ENCODE measurements at regions not wholly inside any gene's neighbourhood (a gene's known extent, or its start where the extent isn't known, plus 50 kb on each side); places are given as distances from the start of the nearest gene placed in this dataset.
"Not testable (repeated sequence)": the region's sequence is repeated elsewhere in the genome, so short reads cannot be mapped to it uniquely, and the experiment has no call there.

DNA sequence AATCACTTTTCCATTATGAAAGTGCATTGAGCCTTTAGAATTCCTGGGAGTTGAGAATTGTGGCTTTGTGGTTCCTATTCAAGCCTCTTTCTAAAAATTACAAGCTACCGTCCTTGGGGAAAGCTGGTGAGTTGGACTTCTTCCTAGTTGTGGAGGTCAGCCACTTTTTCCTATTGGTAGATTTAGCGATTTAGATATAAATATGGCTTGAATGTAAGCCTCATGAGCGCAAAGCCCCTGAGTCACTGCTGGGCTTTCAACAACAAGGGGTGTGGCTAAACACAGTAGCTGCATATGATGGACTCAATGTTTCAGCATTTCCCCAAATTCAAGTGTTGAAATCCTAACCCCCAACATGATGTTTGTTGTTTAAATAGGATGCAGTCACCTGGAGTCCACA, 150.0 kb upstream of the IGFBP3 start:
- peak; percentile 83 for DNase-seq (ENCODE audit: low read depth)

GRCh38 chr7:46068159-46068558, 147.1 kb upstream of the IGFBP3 start:
- no peak for DNase-seq (ENCODE audit: low read depth)

DNA sequence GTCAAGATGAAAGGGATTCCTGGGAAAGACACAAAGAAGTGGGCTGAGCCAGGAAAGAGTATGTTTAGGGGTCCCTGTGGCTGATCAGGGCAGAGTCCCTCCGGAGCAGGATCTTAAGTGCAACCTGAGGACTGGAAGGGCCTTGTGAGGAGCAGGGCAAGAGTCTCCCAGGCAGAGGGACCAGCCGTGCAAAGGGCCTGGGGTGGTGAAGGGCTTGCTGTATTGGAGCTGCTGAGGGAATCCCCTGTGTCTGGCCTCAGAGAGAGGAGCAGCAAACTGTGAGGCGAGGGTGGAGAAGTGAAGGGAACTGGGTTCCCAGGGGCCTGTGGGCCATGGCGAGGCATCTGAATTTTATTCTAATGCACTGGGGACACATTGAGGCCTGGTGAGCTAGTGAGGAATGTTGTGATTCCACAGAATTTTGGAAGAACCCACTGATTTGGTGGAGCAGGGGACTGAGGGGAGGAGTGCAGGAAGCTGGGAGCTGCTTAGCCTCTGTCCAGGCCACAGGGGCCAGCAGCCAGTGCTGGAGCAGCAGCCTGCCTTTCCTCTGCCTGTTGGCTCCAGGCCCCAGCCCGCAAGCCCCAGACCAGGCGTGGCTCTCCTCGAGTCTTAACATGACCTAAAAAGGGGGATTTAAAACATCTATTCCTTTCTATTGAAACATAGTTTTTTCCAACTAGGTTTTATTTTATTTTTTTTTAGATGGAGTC, 138.4 kb upstream of the IGFBP3 start:
- DNase-seq (ENCODE audit: low read depth) = peak; percentile 81

DNA sequence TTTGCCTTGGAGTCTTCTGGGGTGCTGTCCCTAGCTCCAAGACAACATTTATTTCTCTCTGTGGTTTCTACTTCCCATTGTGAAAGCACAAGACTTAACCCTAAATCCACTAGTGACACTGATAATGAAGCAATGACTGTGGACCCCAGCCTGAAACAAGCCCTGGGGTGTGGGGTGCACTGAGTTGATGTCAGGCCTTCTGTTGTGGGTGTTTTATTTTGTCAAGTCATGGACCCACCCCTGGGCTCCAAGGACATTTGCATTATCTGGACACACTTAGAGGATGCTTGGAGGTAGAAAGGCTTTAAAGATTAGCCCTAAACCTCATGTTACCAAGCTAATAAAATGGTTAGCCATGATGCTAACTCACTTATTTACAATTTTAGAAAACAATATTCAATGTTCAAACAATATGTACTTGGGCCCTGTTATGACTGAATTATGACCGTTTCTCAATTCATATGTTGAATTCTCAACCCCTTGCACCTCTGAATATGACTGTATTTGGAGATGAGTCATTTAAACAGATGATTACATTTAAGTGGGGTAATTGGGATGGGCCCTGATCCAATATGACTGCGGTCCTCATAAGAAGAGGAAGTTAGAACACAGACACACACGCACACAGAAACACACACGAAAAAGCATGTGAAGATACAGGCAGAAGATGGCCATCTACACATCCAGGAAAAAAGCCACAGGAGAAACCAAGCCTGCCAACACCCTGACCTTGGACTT, 137.2 kb upstream of the IGFBP3 start:
- no peak for DNase-seq (ENCODE audit: low read depth)

GRCh38 chr7:46054915-46055314, 133.8 kb upstream of the IGFBP3 start:
- DNase-seq (ENCODE audit: low read depth) = no peak

- no peak for DNase-seq (ENCODE audit: low read depth)
Measured at GRCh38 chr7:46054272-46054671, 133.2 kb upstream of the IGFBP3 start.

DNA sequence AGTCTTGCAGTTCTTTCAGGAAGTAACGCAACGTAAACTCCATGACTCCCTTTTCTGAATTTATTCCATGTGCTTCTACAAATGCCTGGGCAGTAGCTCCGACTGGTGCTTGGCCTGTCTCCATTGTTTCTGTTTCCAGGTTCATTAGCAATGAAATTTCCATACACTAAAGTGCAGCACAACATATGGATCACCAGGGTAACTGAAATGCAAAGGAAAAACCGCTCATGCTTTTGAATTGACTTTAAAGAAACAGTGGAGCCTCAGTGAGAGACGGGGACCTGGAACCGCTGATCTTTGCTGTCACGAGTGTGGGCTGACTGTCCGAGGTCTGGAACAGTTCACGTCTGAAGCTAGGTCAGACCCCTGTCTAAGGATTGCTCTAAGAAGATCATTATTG, 126.5 kb upstream of the IGFBP3 start:
- DNase-seq (ENCODE audit: low read depth) = no peak

GRCh38 chr7:46043338-46043737, 122.3 kb upstream of the IGFBP3 start:
- not testable (repeated sequence) for DNase-seq (ENCODE audit: low read depth)

- DNase-seq (ENCODE audit: low read depth) = not testable (repeated sequence)
Measured at GRCh38 chr7:46039813-46040212, 118.7 kb upstream of the IGFBP3 start.

GRCh38 chr7:46035166-46035565, 114.1 kb upstream of the IGFBP3 start:
- DNase-seq (ENCODE audit: low read depth) = no peak

GRCh38 chr7:46034056-46034768, 113.1 kb upstream of the IGFBP3 start:
- peak; percentile 79 for DNase-seq (ENCODE audit: low read depth)

DNA sequence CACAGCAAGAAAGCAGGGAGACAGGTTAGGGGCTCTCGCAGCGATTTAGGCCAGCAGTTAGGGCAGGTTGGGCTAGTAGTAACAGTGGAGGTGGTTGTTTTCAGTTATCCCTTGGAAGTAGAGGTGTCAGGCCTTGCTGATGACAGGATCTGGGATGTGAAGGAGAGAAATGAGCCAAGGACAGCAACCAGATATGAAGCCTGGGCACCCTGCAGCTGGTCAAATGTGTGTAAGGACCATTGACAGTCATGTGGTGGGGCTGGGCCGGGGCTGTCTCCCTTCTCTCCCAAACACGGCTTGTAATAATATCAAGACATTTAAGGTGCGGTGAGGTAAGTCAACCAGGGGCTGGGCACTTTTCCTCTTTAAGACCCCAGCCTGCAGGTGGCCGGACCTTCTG, 112.5 kb upstream of the IGFBP3 start:
- no peak for DNase-seq (ENCODE audit: low read depth)

DNA sequence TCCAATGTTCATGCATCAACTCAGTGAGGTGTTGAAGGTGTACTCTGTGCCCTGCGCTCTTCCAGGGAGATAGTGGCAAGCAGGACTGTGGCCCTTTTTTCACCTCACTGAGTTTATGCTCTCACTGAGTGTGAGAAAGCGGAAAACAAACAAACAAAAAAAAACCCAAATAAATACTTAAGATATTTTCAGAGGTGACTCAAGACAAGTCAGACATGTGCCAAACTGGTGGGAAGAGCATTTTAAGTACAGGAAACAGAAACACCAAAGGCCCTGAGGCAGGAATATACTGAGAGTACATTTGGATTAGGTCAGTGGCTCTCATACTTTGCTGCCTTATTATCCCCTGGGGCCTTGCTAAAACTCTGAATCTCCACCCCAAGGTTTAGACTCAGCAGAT, 111.9 kb upstream of the IGFBP3 start:
- DNase-seq (ENCODE audit: low read depth) = no peak

GRCh38 chr7:46032353-46032752, 111.3 kb upstream of the IGFBP3 start:
- no peak for DNase-seq (ENCODE audit: low read depth)

DNA sequence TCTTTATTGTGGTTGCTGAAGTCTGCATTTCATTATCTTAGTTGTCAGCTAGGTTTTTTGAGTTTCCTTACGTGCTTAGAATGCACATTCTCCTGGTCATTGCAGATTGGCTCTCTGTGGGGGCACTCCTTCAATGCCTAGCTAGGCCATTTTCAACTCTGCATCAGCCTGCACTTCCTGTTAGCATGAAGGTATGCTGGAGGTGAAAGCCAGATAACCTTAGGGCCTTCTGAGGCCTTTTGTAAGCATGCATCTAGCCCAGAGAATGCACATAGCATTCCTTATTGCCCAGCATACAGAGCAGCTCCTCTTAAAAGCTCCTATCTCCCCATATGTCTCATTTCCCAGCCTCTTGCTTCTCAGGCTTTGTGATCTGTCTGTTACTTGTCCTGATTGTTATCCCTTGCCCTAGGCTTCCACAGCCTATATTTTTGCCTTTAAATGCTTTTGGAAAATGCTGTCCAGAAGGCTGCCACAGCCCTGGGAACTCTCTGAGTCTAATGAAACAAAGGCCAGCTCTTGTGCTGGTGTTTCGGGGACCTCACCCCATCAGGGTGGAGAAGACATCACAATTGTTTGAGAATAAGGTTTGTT, 108.1 kb upstream of the IGFBP3 start:
- DNase-seq (ENCODE audit: low read depth) = no peak

- DNase-seq (ENCODE audit: low read depth) = no peak
Measured at GRCh38 chr7:46028246-46028645, 107.2 kb upstream of the IGFBP3 start.

DNA sequence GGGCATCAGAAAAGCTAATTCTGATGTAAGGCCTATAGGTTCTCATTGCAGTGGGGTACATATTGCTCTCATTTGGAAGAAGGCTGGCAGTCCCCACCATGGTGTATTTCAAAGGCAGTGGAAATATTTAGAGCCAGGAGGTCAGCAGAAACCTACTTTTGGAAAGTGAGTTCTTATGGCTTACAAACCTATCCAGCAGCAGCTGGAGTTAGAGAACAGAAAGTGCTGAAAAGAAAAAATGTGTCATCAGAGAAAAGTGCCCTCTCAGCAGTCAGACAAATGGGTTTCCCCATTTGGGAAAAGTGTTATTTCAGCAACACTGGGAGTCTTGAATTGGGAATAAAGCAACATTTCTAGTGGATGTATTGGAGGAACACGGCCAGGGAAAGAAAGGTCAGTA, 105.7 kb upstream of the IGFBP3 start:
- no peak for DNase-seq (ENCODE audit: low read depth)

GRCh38 chr7:46024263-46024916, 103.3 kb upstream of the IGFBP3 start:
- no peak for DNase-seq (ENCODE audit: low read depth)

DNA sequence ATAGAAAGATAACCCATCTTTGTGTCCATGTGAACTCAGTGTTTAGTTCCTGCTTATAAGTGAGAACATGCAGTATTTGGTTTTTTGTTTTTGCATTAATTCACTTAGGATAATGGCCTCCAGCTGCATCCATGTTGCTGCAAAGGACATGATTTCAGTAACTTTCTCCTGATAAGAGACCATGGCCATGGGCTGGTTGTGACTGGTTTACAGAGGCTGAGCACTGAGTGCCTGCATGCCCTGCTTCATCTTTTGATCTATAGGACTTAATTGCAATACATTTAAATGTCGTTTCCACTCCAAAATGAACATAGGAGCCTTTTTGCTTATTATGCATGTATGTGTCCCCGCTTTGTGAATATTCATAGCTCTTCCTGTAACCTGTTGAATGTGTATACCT, 101.3 kb upstream of the IGFBP3 start:
- no peak for DNase-seq (ENCODE audit: low read depth)

GRCh38 chr7:46015107-46015868, 94.2 kb upstream of the IGFBP3 start:
- DNase-seq (ENCODE audit: low read depth) = no peak

GRCh38 chr7:46011501-46011900, 90.4 kb upstream of the IGFBP3 start:
- no peak for DNase-seq (ENCODE audit: low read depth)
